CD8-positive, alpha-beta memory T cell (primary cell): ENCODE measurements at regions not wholly inside any gene's neighbourhood (a gene's known extent, or its start where the extent isn't known, plus 50 kb on each side); places are given as distances from the start of the nearest gene placed in this dataset.

Experiments
- CTCF ChIA-PET: fragments of 350-600 bp; sonication (Branson Sonifier 250); formaldehyde crosslinking; loops from one replicate; lab custom pipeline; 2021; ENCODE audit warnings: antibody characterized with exemption; lab: Charles Lee
- POLR2A ChIA-PET: fragments of 350-600 bp; sonication (Branson Sonifier 250); formaldehyde crosslinking; loops from one replicate; lab custom pipeline; 2021; ENCODE audit warnings: antibody characterized with exemption; lab: Charles Lee
- DNase-seq, 5 donors: peaks; one replicate each; pipeline versions ENCODE4 v3.0.0 to v3.0.0-alpha.2; 2020 to 2022; ENCODE audit warnings: mixed read lengths in 1 of 5
- H3K27ac ChIP-seq: one replicate; pipeline ENCODE4 v1.7.0; 2013; ENCODE audit warnings: low read depth, mild to moderate bottlenecking, low read length, moderate library complexity
- H3K27me3 ChIP-seq: 2 replicates; pipeline ENCODE4 v1.7.0; 2013; ENCODE audit warnings: low read length, mild to moderate bottlenecking; ENCODE audit not compliant: insufficient read depth, poor library complexity, severe bottlenecking
- H3K36me3 ChIP-seq: 2 replicates; pipeline ENCODE4 v1.7.0; 2013; ENCODE audit warnings: mild to moderate bottlenecking, low read length, moderate library complexity; ENCODE audit not compliant: insufficient read depth
- H3K4me1 ChIP-seq: 2 replicates; pipeline ENCODE4 v1.7.0; 2013; ENCODE audit warnings: mild to moderate bottlenecking, low read length, moderate library complexity; ENCODE audit not compliant: insufficient read depth
- H3K4me3 ChIP-seq: 2 replicates; pipeline ENCODE4 v1.7.0; 2013; ENCODE audit warnings: mild to moderate bottlenecking, low read length
- H3K9me3 ChIP-seq: 2 replicates; pipeline ENCODE4 v1.7.0; 2013; ENCODE audit warnings: mild to moderate bottlenecking, low read length
- H3K27ac Mint-ChIP-seq, 8 donors: one replicate each; pipeline ENCODE4 v1.8.0; 2020 to 2021; ENCODE audit warnings: mixed read lengths in 8 of 8, mild to moderate bottlenecking in 6 of 8, inconsistent platforms in 3 of 8, moderate library complexity in 3 of 8
- H3K27me3 Mint-ChIP-seq, 2 donors: one replicate each; pipeline ENCODE4 v1.8.0; 2020 to 2021; ENCODE audit warnings: mixed read lengths in 2 of 2, mild to moderate bottlenecking in 1 of 2, moderate library complexity in 1 of 2
- H3K36me3 Mint-ChIP-seq, 3 donors: one replicate each; pipeline ENCODE4 v1.8.0; 2020 to 2021; ENCODE audit warnings: mixed read lengths in 3 of 3, inconsistent platforms in 1 of 3, mild to moderate bottlenecking in 1 of 3
- H3K4me1 Mint-ChIP-seq, 3 donors: one replicate each; pipeline ENCODE4 v1.8.0; 2020 to 2021; ENCODE audit warnings: mixed read lengths in 3 of 3, inconsistent platforms in 1 of 3, mild to moderate bottlenecking in 1 of 3
- H3K4me3 Mint-ChIP-seq, 7 donors: one replicate each; pipeline ENCODE4 v1.8.0; 2020 to 2021; ENCODE audit warnings: mixed read lengths in 7 of 7, mild to moderate bottlenecking in 6 of 7, moderate library complexity in 4 of 7, inconsistent platforms in 2 of 7
- H3K9me3 Mint-ChIP-seq, 5 donors: one replicate each; pipeline ENCODE4 v1.8.0; 2020 to 2022; ENCODE audit warnings: mixed read lengths in 5 of 5, mild to moderate bottlenecking in 3 of 5, moderate library complexity in 2 of 5, inconsistent platforms in 1 of 5

- no peaks in the 10 kb centered on the region for H3K4me1 ChIP-seq
- no peak overlapping the region for H3K4me3 ChIP-seq
- H3K36me3 Mint-ChIP-seq, result peaks cover 0 to 1% (median 0%) of the 10 kb centered on the region in 3 donors
- POLR2A ChIA-PET, result no interaction called here
- no peaks in the 10 kb centered on the region for H3K27me3 ChIP-seq
- no peak overlapping the region for H3K27ac Mint-ChIP-seq
- no peak overlapping the region for H3K4me3 Mint-ChIP-seq
- H3K4me1 Mint-ChIP-seq, result peaks cover 0 to under 1% (median under 1%) of the 10 kb centered on the region in 3 donors
- H3K27me3 Mint-ChIP-seq, result peaks cover 1 to 12% of the 10 kb centered on the region in 2 donors
- no peaks in the 10 kb centered on the region for H3K9me3 ChIP-seq
- no peak overlapping the region for H3K27ac ChIP-seq
- no peaks in the 10 kb centered on the region for H3K36me3 ChIP-seq
- no peaks in the 10 kb centered on the region for H3K9me3 Mint-ChIP-seq
- DNase-seq, result no peak
- CTCF ChIA-PET, result interaction anchor here (1.3 to 12.2 kb wide), 3 partner anchors 40 to 442 kb away, joined by 3 to 213 read pairs (median 10); no protein-coding TSS in a partner anchor
Observed at GRCh38 chr2:37837628-37838328, 87.3 kb upstream of the RMDN2 start.

GRCh38 chr2:37838541-37839167, 86.4 kb upstream of the RMDN2 start:
- no peak overlapping the region for H3K27ac Mint-ChIP-seq
- no peaks in the 10 kb centered on the region for H3K36me3 ChIP-seq
- H3K4me1 Mint-ChIP-seq, result no peaks in the 10 kb centered on the region
- H3K27ac ChIP-seq, result no peak overlapping the region
- peaks cover 1 to 13% of the 10 kb centered on the region in 2 donors for H3K27me3 Mint-ChIP-seq
- H3K9me3 Mint-ChIP-seq, result no peaks in the 10 kb centered on the region
- H3K9me3 ChIP-seq, result no peaks in the 10 kb centered on the region
- POLR2A ChIA-PET, result no interaction called here
- DNase-seq, result no peak
- H3K27me3 ChIP-seq, result no peaks in the 10 kb centered on the region
- H3K36me3 Mint-ChIP-seq, result peaks cover 0 to 1% (median 0%) of the 10 kb centered on the region in 3 donors
- H3K4me3 Mint-ChIP-seq, result no peak overlapping the region
- CTCF ChIA-PET, result interaction anchor here (1.3 to 12.2 kb wide), 2 partner anchors 39 to 425 kb away, joined by 3 to 213 read pairs; no protein-coding TSS in a partner anchor
- H3K4me1 ChIP-seq, result no peaks in the 10 kb centered on the region
- H3K4me3 ChIP-seq, result no peak overlapping the region

GRCh38 chr2:37839991-37840390, 85.1 kb upstream of the RMDN2 start:
- Mint-ChIP-seq H3K9me3 (peaks cover 0 to 2% (median 0%) of the 10 kb centered on the region in 5 donors), H3K4me3 (no peak overlapping the region), H3K36me3 (peaks cover 0 to 2% (median 0%) of the 10 kb centered on the region in 3 donors), H3K27me3 (peaks cover 1 to 16% of the 10 kb centered on the region in 2 donors), H3K27ac (no peak overlapping the region), H3K4me1 (no peaks in the 10 kb centered on the region)
- CTCF ChIA-PET, result interaction anchor here (0.8 kb wide), 2 partner anchors 9 to 443 kb away, joined by 3 to 4 read pairs; no protein-coding TSS in a partner anchor
- H3K27me3 ChIP-seq, result no peaks in the 10 kb centered on the region
- no peaks in the 10 kb centered on the region for H3K36me3 ChIP-seq
- POLR2A ChIA-PET, result no interaction called here
- H3K27ac ChIP-seq, result no peak overlapping the region
- no peaks in the 10 kb centered on the region for H3K4me1 ChIP-seq
- DNase-seq, result no peak
- H3K4me3 ChIP-seq, result no peak overlapping the region
- H3K9me3 ChIP-seq, result no peaks in the 10 kb centered on the region

- H3K4me1 Mint-ChIP-seq, result no peaks in the 10 kb centered on the region
- POLR2A ChIA-PET, result no interaction called here
- no peak overlapping the region for H3K4me3 ChIP-seq
Observed at GRCh38 chr2:37842732-37843440, 82.2 kb upstream of the RMDN2 start.

GRCh38 chr2:37843556-37843955, 81.5 kb upstream of the RMDN2 start:
- DNase-seq, result no peak
- Histone ChIP-seq H3K36me3 (no peaks in the 10 kb centered on the region), H3K27ac (no peak overlapping the region), H3K27me3 (no peaks in the 10 kb centered on the region), H3K4me1 (no peaks in the 10 kb centered on the region), H3K9me3 (no peaks in the 10 kb centered on the region), H3K4me3 (no peak overlapping the region)
- Mint-ChIP-seq H3K4me1 (no peaks in the 10 kb centered on the region), H3K36me3 (peaks cover 0 to 3% (median 0%) of the 10 kb centered on the region in 3 donors), H3K27me3 (peaks cover 0 to 19% of the 10 kb centered on the region in 2 donors), H3K4me3 (no peak overlapping the region), H3K9me3 (peaks cover 0 to 2% (median 0%) of the 10 kb centered on the region in 5 donors), H3K27ac (no peak overlapping the region)
- ChIA-PET CTCF (interaction anchor here (0.7 kb wide), 1 partner anchor 11 kb away, joined by 3 read pairs; no protein-coding TSS in a partner anchor), POLR2A (no interaction called here)

More at GRCh38 chr2:37842732-37843440, 82.2 kb upstream of the RMDN2 start:
- H3K4me3 Mint-ChIP-seq, result no peak overlapping the region
- peaks cover 0 to 19% of the 10 kb centered on the region in 2 donors for H3K27me3 Mint-ChIP-seq
- no peaks in the 10 kb centered on the region for H3K9me3 ChIP-seq
- no peak for DNase-seq
- peaks cover 0 to 3% (median 0%) of the 10 kb centered on the region in 3 donors for H3K36me3 Mint-ChIP-seq
- H3K4me1 ChIP-seq, result no peaks in the 10 kb centered on the region
- H3K27me3 ChIP-seq, result no peaks in the 10 kb centered on the region
- H3K36me3 ChIP-seq, result no peaks in the 10 kb centered on the region
- H3K9me3 Mint-ChIP-seq, result peaks cover 0 to 2% (median 0%) of the 10 kb centered on the region in 5 donors
- no peak overlapping the region for H3K27ac Mint-ChIP-seq
- CTCF ChIA-PET, result no interaction called here
- no peak overlapping the region for H3K27ac ChIP-seq

DNA sequence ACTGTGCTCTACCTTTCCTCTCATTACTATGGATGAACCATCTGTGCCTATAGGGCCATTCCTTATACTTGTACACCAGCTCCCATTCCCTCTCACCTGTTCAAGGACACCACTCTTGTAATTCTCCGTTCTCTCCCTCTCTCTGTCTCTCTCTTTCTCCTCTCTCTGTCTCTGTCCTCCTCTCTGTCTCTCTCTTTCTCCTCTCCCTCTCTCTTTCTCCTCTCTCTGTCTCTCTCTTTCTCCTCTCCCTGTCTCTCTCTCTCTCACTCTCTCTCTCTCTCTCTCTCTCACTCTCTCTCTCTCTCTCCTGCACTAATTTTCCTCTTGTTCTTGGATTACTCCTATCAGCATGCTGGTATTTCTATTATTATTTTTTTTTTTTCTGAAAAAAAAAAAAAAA, 78.9 kb upstream of the RMDN2 start:
- POLR2A ChIA-PET, result no interaction called here
- H3K27me3 Mint-ChIP-seq, result peaks cover 0 to 19% of the 10 kb centered on the region in 2 donors
- no peaks in the 10 kb centered on the region for H3K27me3 ChIP-seq
- H3K4me1 ChIP-seq, result peaks cover 2% of the 10 kb centered on the region
- CTCF ChIA-PET, result interaction anchor here (0.6 kb wide), 1 partner anchor 319 kb away, joined by 3 read pairs; no protein-coding TSS in a partner anchor
- H3K9me3 ChIP-seq, result no peaks in the 10 kb centered on the region
- no peak overlapping the region for H3K27ac ChIP-seq
- no peaks in the 10 kb centered on the region for H3K36me3 ChIP-seq
- H3K4me3 Mint-ChIP-seq, result no peak overlapping the region
- H3K4me3 ChIP-seq, result no peak overlapping the region
- peaks cover 4 to 9% (median 8%) of the 10 kb centered on the region in 3 donors for H3K4me1 Mint-ChIP-seq
- peaks cover 0 to 3% (median 0%) of the 10 kb centered on the region in 3 donors for H3K36me3 Mint-ChIP-seq
- no peak for DNase-seq
- H3K9me3 Mint-ChIP-seq, result peaks cover 0 to 2% (median 0%) of the 10 kb centered on the region in 5 donors
- no peak overlapping the region for H3K27ac Mint-ChIP-seq

DNA sequence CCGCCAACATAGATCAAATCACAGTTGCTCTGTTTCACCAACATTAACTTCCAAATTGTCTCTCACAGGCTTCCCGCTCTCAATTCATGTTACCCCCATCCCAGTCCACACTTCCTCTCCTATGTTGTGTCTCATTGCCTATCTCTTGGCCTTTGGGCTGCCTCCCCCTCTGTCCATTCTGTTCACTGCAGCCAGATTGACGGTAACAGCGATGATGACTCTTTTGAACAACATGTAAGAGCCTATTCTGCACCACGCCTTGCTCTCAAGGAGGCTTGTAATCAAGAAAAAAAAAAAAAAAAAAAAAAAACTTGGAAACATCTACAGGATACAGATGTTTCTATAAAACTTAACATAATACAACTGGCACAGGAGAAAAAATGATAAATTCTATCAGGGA, 77.3 kb upstream of the RMDN2 start:
- peaks cover 0 to 2% (median 0%) of the 10 kb centered on the region in 5 donors for H3K9me3 Mint-ChIP-seq
- ChIA-PET POLR2A (no interaction called here), CTCF (no interaction called here)
- no peak for DNase-seq
- Histone ChIP-seq H3K4me1 (peaks cover 13% of the 10 kb centered on the region), H3K36me3 (no peaks in the 10 kb centered on the region), H3K4me3 (no peak overlapping the region), H3K27ac (no peak overlapping the region), H3K9me3 (no peaks in the 10 kb centered on the region), H3K27me3 (no peaks in the 10 kb centered on the region)
- no peak overlapping the region for H3K4me3 Mint-ChIP-seq
- H3K36me3 Mint-ChIP-seq, result peaks cover 0 to 1% (median 0%) of the 10 kb centered on the region in 3 donors
- peaks cover 15 to 22% (median 19%) of the 10 kb centered on the region in 3 donors for H3K4me1 Mint-ChIP-seq
- no peak overlapping the region for H3K27ac Mint-ChIP-seq
- peaks cover 0 to 7% of the 10 kb centered on the region in 2 donors for H3K27me3 Mint-ChIP-seq
